ENCODE measurements at regions not wholly inside any gene's neighbourhood (a gene's known extent, or its start where the extent isn't known, plus 50 kb on each side); places are given as distances from the start of the nearest gene placed in this dataset.

- peaks cover 1% of the 10 kb centered on the region; the same call in 1 of the 2 replicates for H3K4me1 ChIP-seq (ENCODE audit: control insufficient read depth, insufficient read depth, low read length)
- no peak overlapping the region for H3K27ac ChIP-seq (ENCODE audit: low read length)
- H3K36me3 ChIP-seq (ENCODE audit: control insufficient read depth, insufficient read depth, low read length), result no peaks in the 10 kb centered on the region
- no peak overlapping the region for H3K4me3 ChIP-seq (ENCODE audit: low read length)
- H3K9me3 ChIP-seq (ENCODE audit: control insufficient read depth, insufficient read depth, low read length), result no peaks in the 10 kb centered on the region
- H3K27me3 ChIP-seq (ENCODE audit: control insufficient read depth, insufficient read depth, low read length), result no peaks in the 10 kb centered on the region
- DNase-seq (ENCODE audit: low read depth, low spot score), result no peak
- WGBS (ENCODE audit: insufficient coverage, insufficient read length), result no CpG with 5 or more reads among the region's 7 CpGs
Measured at GRCh38 chr13:111875915-111876314, 191.0 kb upstream of the SOX1 start.

DNA sequence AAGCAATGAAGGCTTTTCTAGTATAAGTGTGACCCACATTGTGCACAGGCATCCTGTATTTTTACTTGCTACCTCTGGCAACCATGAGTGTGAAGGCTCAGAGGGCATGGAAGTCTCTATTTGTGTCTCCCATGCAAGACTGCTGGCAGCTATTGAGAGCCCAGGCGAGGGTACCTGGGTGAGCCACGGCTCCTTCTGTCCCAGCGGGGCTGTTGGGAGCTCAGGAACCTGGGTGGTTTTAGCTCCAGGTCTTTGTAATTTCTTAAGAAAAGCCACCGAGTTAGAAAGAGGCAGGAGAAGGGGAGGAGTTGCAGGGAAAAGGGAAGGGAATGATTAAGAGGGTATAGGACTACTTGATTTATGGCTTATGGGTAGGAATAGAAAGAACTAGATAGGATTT lies 190.4 kb upstream of the SOX1 start:
- Histone ChIP-seq H3K4me1 (ENCODE audit: control insufficient read depth, insufficient read depth, low read length) (peaks cover 1% of the 10 kb centered on the region; the same call in 1 of the 2 replicates), H3K36me3 (ENCODE audit: control insufficient read depth, insufficient read depth, low read length) (no peaks in the 10 kb centered on the region), H3K9me3 (ENCODE audit: control insufficient read depth, insufficient read depth, low read length) (no peaks in the 10 kb centered on the region), H3K27me3 (ENCODE audit: control insufficient read depth, insufficient read depth, low read length) (no peaks in the 10 kb centered on the region), H3K4me3 (ENCODE audit: low read length) (no peak overlapping the region), H3K27ac (ENCODE audit: low read length) (no peak overlapping the region)
- no CpG with 5 or more reads among the region's 4 CpGs for WGBS (ENCODE audit: insufficient coverage, insufficient read length)
- no peak for DNase-seq (ENCODE audit: low read depth, low spot score)

GRCh38 chr13:111877906-111878305 lies 189.0 kb upstream of the SOX1 start:
- no peaks in the 10 kb centered on the region for H3K9me3 ChIP-seq (ENCODE audit: control insufficient read depth, insufficient read depth, low read length)
- peaks cover 1% of the 10 kb centered on the region; the same call in 1 of the 2 replicates for H3K4me1 ChIP-seq (ENCODE audit: control insufficient read depth, insufficient read depth, low read length)
- no peak overlapping the region for H3K27ac ChIP-seq (ENCODE audit: low read length)
- no peak for DNase-seq (ENCODE audit: low read depth, low spot score)
- no peak overlapping the region for H3K4me3 ChIP-seq (ENCODE audit: low read length)
- no peaks in the 10 kb centered on the region for H3K27me3 ChIP-seq (ENCODE audit: control insufficient read depth, insufficient read depth, low read length)
- WGBS (ENCODE audit: insufficient coverage, insufficient read length), result no CpG with 5 or more reads among the region's 12 CpGs
- no peaks in the 10 kb centered on the region for H3K36me3 ChIP-seq (ENCODE audit: control insufficient read depth, insufficient read depth, low read length)

- no CpG with 5 or more reads among the region's 5 CpGs for WGBS (ENCODE audit: insufficient coverage, insufficient read length)
Measured at GRCh38 chr13:111879719-111880118, 187.2 kb upstream of the SOX1 start.

GRCh38 chr13:111880185-111880584 lies 186.8 kb upstream of the SOX1 start:
- no peak for DNase-seq (ENCODE audit: low read depth, low spot score)

More at GRCh38 chr13:111879719-111880118, 187.2 kb upstream of the SOX1 start:
- DNase-seq (ENCODE audit: low read depth, low spot score), result no peak
- Histone ChIP-seq H3K9me3 (ENCODE audit: control insufficient read depth, insufficient read depth, low read length) (no peaks in the 10 kb centered on the region), H3K27ac (ENCODE audit: low read length) (no peak overlapping the region), H3K36me3 (ENCODE audit: control insufficient read depth, insufficient read depth, low read length) (no peaks in the 10 kb centered on the region), H3K4me1 (ENCODE audit: control insufficient read depth, insufficient read depth, low read length) (peaks cover 1% of the 10 kb centered on the region; the same call in 1 of the 2 replicates), H3K27me3 (ENCODE audit: control insufficient read depth, insufficient read depth, low read length) (no peaks in the 10 kb centered on the region), H3K4me3 (ENCODE audit: low read length) (no peak overlapping the region)

DNA sequence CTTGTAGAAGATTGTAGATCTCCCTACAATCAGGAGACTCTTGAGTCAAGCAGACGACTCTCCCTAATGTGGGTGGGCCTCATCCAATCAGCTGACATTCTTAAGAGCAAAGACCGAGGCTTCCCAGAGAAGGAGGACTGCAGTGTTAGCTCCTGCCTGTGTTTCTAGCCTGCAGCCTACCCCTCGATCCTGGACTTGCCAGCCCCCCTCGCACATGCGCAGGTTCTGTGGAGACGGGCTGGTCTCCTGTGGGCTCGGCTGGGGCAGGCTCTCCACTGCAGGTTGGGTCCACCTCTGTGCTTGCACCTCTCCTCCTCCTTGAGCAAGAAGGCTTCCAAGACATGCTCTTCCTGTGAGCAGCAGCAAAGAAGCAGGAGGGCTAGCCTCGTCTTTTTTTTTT lies 185.2 kb upstream of the SOX1 start:
- WGBS (ENCODE audit: insufficient coverage, insufficient read length), result no CpG with 5 or more reads among the region's 8 CpGs
- H3K4me3 ChIP-seq (ENCODE audit: low read length), result no peak overlapping the region
- no peaks in the 10 kb centered on the region for H3K9me3 ChIP-seq (ENCODE audit: control insufficient read depth, insufficient read depth, low read length)
- no peak for DNase-seq (ENCODE audit: low read depth, low spot score)
- H3K4me1 ChIP-seq (ENCODE audit: control insufficient read depth, insufficient read depth, low read length), result 0 out of 2 replicates have a peak, but pooled peaks cover 1% of the 10 kb centered on the region
- H3K27me3 ChIP-seq (ENCODE audit: control insufficient read depth, insufficient read depth, low read length), result no peaks in the 10 kb centered on the region
- no peaks in the 10 kb centered on the region for H3K36me3 ChIP-seq (ENCODE audit: control insufficient read depth, insufficient read depth, low read length)
- no peak overlapping the region for H3K27ac ChIP-seq (ENCODE audit: low read length)

More at GRCh38 chr13:111880185-111880584, 186.8 kb upstream of the SOX1 start:
- Histone ChIP-seq H3K4me3 (ENCODE audit: low read length) (no peak overlapping the region), H3K36me3 (ENCODE audit: control insufficient read depth, insufficient read depth, low read length) (no peaks in the 10 kb centered on the region), H3K27me3 (ENCODE audit: control insufficient read depth, insufficient read depth, low read length) (no peaks in the 10 kb centered on the region), H3K27ac (ENCODE audit: low read length) (no peak overlapping the region), H3K4me1 (ENCODE audit: control insufficient read depth, insufficient read depth, low read length) (peaks cover 1% of the 10 kb centered on the region; the same call in 1 of the 2 replicates), H3K9me3 (ENCODE audit: control insufficient read depth, insufficient read depth, low read length) (no peaks in the 10 kb centered on the region)
- WGBS (ENCODE audit: insufficient coverage, insufficient read length), result no CpG with 5 or more reads among the region's 6 CpGs

DNA sequence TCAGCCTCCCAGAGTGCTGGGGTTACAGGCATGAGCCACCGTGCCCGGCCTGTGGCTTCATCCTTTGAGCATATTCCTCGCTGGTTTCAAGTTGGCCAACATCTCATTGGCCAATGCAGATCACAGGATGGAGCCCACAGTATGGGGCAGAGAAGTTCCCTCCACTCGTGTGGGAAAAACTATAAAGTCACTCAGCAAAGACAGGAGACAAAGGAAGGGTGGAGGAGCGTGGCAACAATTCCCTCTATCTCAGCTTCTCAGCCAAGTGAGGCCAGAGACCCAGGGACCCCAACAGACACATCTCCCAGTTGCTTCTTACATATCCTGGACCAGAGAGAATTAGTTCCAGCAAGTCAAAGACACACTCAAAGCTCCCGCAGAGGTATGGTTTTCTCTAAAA lies 184.6 kb upstream of the SOX1 start:
- Histone ChIP-seq H3K36me3 (ENCODE audit: control insufficient read depth, insufficient read depth, low read length) (no peaks in the 10 kb centered on the region), H3K4me3 (ENCODE audit: low read length) (no peak overlapping the region), H3K9me3 (ENCODE audit: control insufficient read depth, insufficient read depth, low read length) (no peaks in the 10 kb centered on the region), H3K27ac (ENCODE audit: low read length) (no peak overlapping the region), H3K4me1 (ENCODE audit: control insufficient read depth, insufficient read depth, low read length) (0 out of 2 replicates have a peak, but pooled peaks cover 1% of the 10 kb centered on the region), H3K27me3 (ENCODE audit: control insufficient read depth, insufficient read depth, low read length) (no peaks in the 10 kb centered on the region)
- DNase-seq (ENCODE audit: low read depth, low spot score), result no peak
- no CpG with 5 or more reads among the region's 6 CpGs for WGBS (ENCODE audit: insufficient coverage, insufficient read length)

GRCh38 chr13:111883571-111884343 lies 183.2 kb upstream of the SOX1 start:
- no CpG with 5 or more reads among the region's 17 CpGs for WGBS (ENCODE audit: insufficient coverage, insufficient read length)
- Histone ChIP-seq H3K27me3 (ENCODE audit: control insufficient read depth, insufficient read depth, low read length) (no peaks in the 10 kb centered on the region), H3K4me1 (ENCODE audit: control insufficient read depth, insufficient read depth, low read length) (0 out of 2 replicates have a peak, but pooled peaks cover 1% of the 10 kb centered on the region), H3K27ac (ENCODE audit: low read length) (no peak overlapping the region), H3K9me3 (ENCODE audit: control insufficient read depth, insufficient read depth, low read length) (no peaks in the 10 kb centered on the region), H3K36me3 (ENCODE audit: control insufficient read depth, insufficient read depth, low read length) (no peaks in the 10 kb centered on the region), H3K4me3 (ENCODE audit: low read length) (no peak overlapping the region)
- DNase-seq (ENCODE audit: low read depth, low spot score), result no peak

DNA sequence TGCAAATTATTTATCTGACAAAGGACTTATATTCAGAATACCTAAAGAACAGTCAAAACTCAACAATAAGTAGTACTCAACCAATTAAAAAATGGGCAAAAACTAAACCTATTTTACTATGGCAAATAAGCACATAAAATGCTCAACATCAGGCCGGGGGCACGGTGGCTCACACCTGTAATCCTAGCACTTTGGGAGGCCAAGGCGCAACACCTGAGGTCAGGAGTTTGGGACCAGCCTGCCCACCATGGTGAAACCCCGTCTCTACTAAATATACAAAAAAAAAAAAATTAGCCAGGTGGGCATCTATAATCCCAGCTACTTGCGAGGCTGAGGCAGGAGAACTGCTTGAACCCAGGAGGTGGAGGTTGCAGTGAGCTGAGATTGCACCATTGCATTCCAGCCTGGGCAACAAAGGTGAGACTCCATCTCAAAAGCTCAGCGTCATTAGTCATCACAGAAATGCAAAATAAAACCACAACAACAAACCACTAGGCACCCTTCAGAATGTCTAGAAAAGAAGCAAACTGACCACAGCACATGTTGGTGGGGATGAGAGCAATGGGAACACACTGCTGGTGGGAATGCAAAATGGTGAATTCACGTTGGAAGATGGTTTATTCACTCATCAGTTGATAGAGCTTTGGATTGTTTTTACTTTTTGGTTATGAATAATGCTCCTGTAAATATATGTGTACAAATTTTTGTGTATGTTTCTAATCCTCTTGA lies 180.6 kb upstream of the SOX1 start:
- Histone ChIP-seq H3K27me3 (ENCODE audit: control insufficient read depth, insufficient read depth, low read length) (no peaks in the 10 kb centered on the region), H3K4me3 (ENCODE audit: low read length) (no peak overlapping the region), H3K9me3 (ENCODE audit: control insufficient read depth, insufficient read depth, low read length) (no peaks in the 10 kb centered on the region), H3K36me3 (ENCODE audit: control insufficient read depth, insufficient read depth, low read length) (no peaks in the 10 kb centered on the region), H3K4me1 (ENCODE audit: control insufficient read depth, insufficient read depth, low read length) (no peaks in the 10 kb centered on the region), H3K27ac (ENCODE audit: low read length) (no peak overlapping the region)
- no peak for DNase-seq (ENCODE audit: low read depth, low spot score)
- WGBS (ENCODE audit: insufficient coverage, insufficient read length), result no CpG with 5 or more reads among the region's 7 CpGs

GRCh38 chr13:111893071-111893606 lies 173.8 kb upstream of the SOX1 start:
- DNase-seq (ENCODE audit: low read depth, low spot score), result peak; percentile 37
- Histone ChIP-seq H3K36me3 (ENCODE audit: control insufficient read depth, insufficient read depth, low read length) (no peaks in the 10 kb centered on the region), H3K27ac (ENCODE audit: low read length) (no peak overlapping the region), H3K27me3 (ENCODE audit: control insufficient read depth, insufficient read depth, low read length) (peaks cover 5% of the 10 kb centered on the region; the same call in 1 of the 2 replicates), H3K4me3 (ENCODE audit: low read length) (peak overlapping the region; percentile 23; the same call in 1 of the 2 replicates), H3K4me1 (ENCODE audit: control insufficient read depth, insufficient read depth, low read length) (no peaks in the 10 kb centered on the region; the same call in 1 of the 2 replicates), H3K9me3 (ENCODE audit: control insufficient read depth, insufficient read depth, low read length) (no peaks in the 10 kb centered on the region)
- no CpG with 5 or more reads among the region's 39 CpGs for WGBS (ENCODE audit: insufficient coverage, insufficient read length)
